SK-N-SH (cell line): ENCODE measurements at regions not wholly inside any gene's neighbourhood (a gene's known extent, or its start where the extent isn't known, plus 50 kb on each side); places are given as distances from the start of the nearest gene placed in this dataset.

Experiments
- CTCF ChIA-PET: fragments of 300-600, 350-600 bp; formaldehyde crosslinking; extraction: SDS; loops from one replicate; lab custom pipeline; 2021; lab: Yijun Ruan, JAX
- POLR2A ChIA-PET: fragments of 350-600 bp; sonication (Branson Sonifier 250); formaldehyde crosslinking; extraction: SDS; loops from one replicate; lab custom pipeline; 2020; ENCODE audit warnings: antibody characterized with exemption, inconsistent platforms; lab: Yijun Ruan, JAX
- DNase-seq: peaks from one replicate; pipeline ENCODE4 v3.0.0; 2012
- H2AFZ ChIP-seq: fragments of 200-600 bp; sonication (generic); 2 replicates; pipeline ENCODE4 v1.8.1; 2016; ENCODE audit warnings: antibody characterized with exemption, mild to moderate bottlenecking, low read depth
- H3F3A ChIP-seq: fragments of 200-600 bp; sonication (generic); replicated peaks from 2 replicates; pipeline ENCODE3; 2016; ENCODE audit warnings: antibody characterized with exemption, mild to moderate bottlenecking; ENCODE audit not compliant: insufficient read depth
- H3K27ac ChIP-seq, 2 experiments: fragments of 200-500 bp in 1 of 2; fragments of 200-600 bp in 1 of 2; sonication (Bioruptor generic) in 1 of 2; sonication (generic), shearing (Covaris generic) in 1 of 2; 2 replicates each; pipeline versions ENCODE4 v1.5.1 to v1.6.1; 2014 to 2016; ENCODE audit warnings: low read depth in 2 of 2, inconsistent platforms in 1 of 2, low read length in 1 of 2, mild to moderate bottlenecking in 1 of 2, mixed read lengths in 1 of 2
- H3K27me3 ChIP-seq: fragments of 200-600 bp; sonication (generic), shearing (Covaris generic); 2 replicates; pipeline ENCODE4 v1.6.1; 2016; ENCODE audit warnings: mixed run types; ENCODE audit not compliant: insufficient read depth
- H3K36me3 ChIP-seq, 2 experiments: fragments of 200-500 bp in 1 of 2; fragments of 200-600 bp in 1 of 2; sonication (Bioruptor generic) in 1 of 2; sonication (generic) in 1 of 2; replicated peaks in 1 of 2; 2 replicates each; pipeline versions ENCODE3 to v1.5.1; 2014 to 2016; ENCODE audit warnings: low read length in 1 of 2, mild to moderate bottlenecking in 1 of 2; ENCODE audit not compliant: insufficient read depth in 2 of 2, control insufficient read depth in 1 of 2
- H3K4me1 ChIP-seq, 2 experiments: fragments of 200-500 bp in 1 of 2; fragments of 200-600 bp in 1 of 2; sonication (Bioruptor generic) in 1 of 2; sonication (generic), shearing (Covaris generic) in 1 of 2; 2 replicates each; pipeline versions ENCODE4 v1.5.1 to v1.6.1; 2014 to 2016; ENCODE audit warnings: low read depth in 1 of 2, low read length in 1 of 2, mixed run types in 1 of 2; ENCODE audit not compliant: insufficient read depth in 2 of 2, control insufficient read depth in 1 of 2
- H3K4me2 ChIP-seq: fragments of 200-600 bp; sonication (generic), shearing (Covaris generic); 2 replicates; pipeline ENCODE4 v1.6.1; 2017; ENCODE audit warnings: mixed run types
- H3K4me3 ChIP-seq, 2 experiments: fragments of 200-500 bp in 1 of 2; fragments of 200-600 bp in 1 of 2; sonication (Bioruptor generic) in 1 of 2; sonication (generic), shearing (Covaris generic) in 1 of 2; 2 replicates each; pipeline versions ENCODE4 v1.5.1 to v1.8.1; 2014 to 2016; ENCODE audit warnings: low read depth in 2 of 2, inconsistent platforms in 1 of 2, low read length in 1 of 2, mild to moderate bottlenecking in 1 of 2, mixed read lengths in 1 of 2, moderate library complexity in 1 of 2
- H3K79me2 ChIP-seq: fragments of 200-600 bp; sonication (generic); 2 replicates; pipeline ENCODE4 v1.8.1; 2017; ENCODE audit warnings: mild to moderate bottlenecking; ENCODE audit not compliant: insufficient read depth
- H3K9ac ChIP-seq: fragments of 200-600 bp; sonication (generic); 2 replicates; pipeline ENCODE4 v1.6.1; 2017; ENCODE audit warnings: mixed run types
- H3K9me2 ChIP-seq: fragments of 200-600 bp; sonication (generic); 2 replicates; pipeline ENCODE4 v1.6.1; 2017; ENCODE audit warnings: mixed run types
- H3K9me3 ChIP-seq: fragments of 200-600 bp; sonication (generic); 2 replicates; pipeline ENCODE4 v1.6.1; 2017; ENCODE audit warnings: mixed run types, mild to moderate bottlenecking, moderate library complexity
- H4K20me1 ChIP-seq: fragments of 200-600 bp; sonication (generic); 2 replicates; pipeline ENCODE4 v1.6.1; 2017; ENCODE audit warnings: mild to moderate bottlenecking, mixed run types; ENCODE audit not compliant: insufficient read depth
- CHD2 ChIP-seq: fragments of 150-350 bp; IDR thresholded peaks from 2 replicates; pipeline ENCODE4 v1.6.1; 2018; ENCODE audit warnings: low read length; ENCODE audit not compliant: partially characterized antibody
- ELF1 ChIP-seq: IDR thresholded peaks from 2 replicates; pipeline ENCODE4 v1.4.0; 2012
- EP300 ChIP-seq, 2 experiments: IDR thresholded peaks; 2 replicates each; pipeline versions ENCODE4 v1.4.0 to v1.6.1; 2012; ENCODE audit warnings: borderline replicate concordance in 1 of 2, low read depth in 1 of 2, low read length in 1 of 2
- EZH2phosphoT487 ChIP-seq: fragments of 200-600 bp; sonication (generic); IDR thresholded peaks from 2 replicates; pipeline ENCODE4 v1.6.1; 2017; ENCODE audit warnings: low read depth, mixed run types, mild to moderate bottlenecking, antibody characterized with exemption, moderate library complexity, borderline replicate concordance
- GABPA ChIP-seq: IDR thresholded peaks from 2 replicates; pipeline ENCODE4 v1.4.0; 2012; ENCODE audit warnings: low read depth, mild to moderate bottlenecking
- IRF3 ChIP-seq: fragments of 150-350 bp; IDR thresholded peaks from 2 replicates; pipeline ENCODE4 v1.6.1; 2016; ENCODE audit warnings: mild to moderate bottlenecking, low read depth, low read length
- JUND ChIP-seq: IDR thresholded peaks from 2 replicates; pipeline ENCODE4 v1.4.0; 2012
- MAX ChIP-seq: IDR thresholded peaks from 2 replicates; pipeline ENCODE4 v1.4.0; 2012; ENCODE audit warnings: low read depth
- MXI1 ChIP-seq: IDR thresholded peaks from 2 replicates; pipeline ENCODE4 v1.6.1; 2012; ENCODE audit warnings: mild to moderate bottlenecking, low read depth, low read length, improper control_type of control experiment
- NFIC ChIP-seq: IDR thresholded peaks from 2 replicates; pipeline ENCODE4 v1.4.0; 2012; ENCODE audit warnings: borderline replicate concordance
- NRF1 ChIP-seq: IDR thresholded peaks from 2 replicates; pipeline ENCODE4 v1.6.1; 2012; ENCODE audit warnings: low read depth, mild to moderate bottlenecking, low read length
- PBX3 ChIP-seq: IDR thresholded peaks from 2 replicates; pipeline ENCODE4; 2012
- REST ChIP-seq: IDR thresholded peaks from 2 replicates; pipeline ENCODE4 v1.6.1; 2012; ENCODE audit warnings: mild to moderate bottlenecking, low read depth, low read length, moderate library complexity
- SIN3A ChIP-seq: IDR thresholded peaks from 2 replicates; pipeline ENCODE4 v1.6.1; 2012; ENCODE audit warnings: low read depth, mild to moderate bottlenecking, low read length, moderate library complexity, borderline replicate concordance
- TAF1 ChIP-seq: IDR thresholded peaks from 2 replicates; pipeline ENCODE4 v1.6.1; 2012; ENCODE audit warnings: low read depth, mild to moderate bottlenecking, low read length, moderate library complexity, borderline replicate concordance
- TCF12 ChIP-seq: IDR thresholded peaks from 2 replicates; pipeline ENCODE4 v1.4.0; 2012
- TEAD4 ChIP-seq: IDR thresholded peaks from 2 replicates; pipeline ENCODE4 v1.4.0; 2012; ENCODE audit warnings: mild to moderate bottlenecking, borderline replicate concordance; ENCODE audit not compliant: insufficient read depth
- ZBTB33 ChIP-seq: IDR thresholded peaks from 2 replicates; pipeline ENCODE4 v1.4.0; 2012; ENCODE audit warnings: low read depth, borderline replicate concordance
- WGBS: methylation state at CpG from one replicate; pipeline ENCODE4 v1.1.6; 2017; ENCODE audit warnings: low lambda C conversion rate; 5-methylcytosine and 5-hydroxymethylcytosine counted together

GRCh38 chr7:109984729-109985128, 1106.2 kb upstream of the LRRN3 start:
- no peak overlapping the region for H3K4me2 ChIP-seq
- H4K20me1 ChIP-seq: no peaks in the 10 kb centered on the region
- TF ChIP-seq SIN3A (no peak), MAX (no peak), MXI1 (no peak), EP300 (IDR thresholded peaks at IDR 0.05; ENCODE audit: borderline replicate concordance in 1 of 2, low read depth in 1 of 2, low read length in 1 of 2) (no peak), JUND (no peak), IRF3 (no peak), NRF1 (no peak), NFIC (no peak), TEAD4 (no peak), GABPA (no peak), CHD2 (no peak), REST (no peak), PBX3 (no peak), TAF1 (no peak), EZH2phosphoT487 (no peak), ELF1 (no peak), TCF12 (no peak), ZBTB33 (no peak)
- POLR2A ChIA-PET: no interaction called here
- no peak for DNase-seq
- peaks cover 0 to 2% of the 10 kb centered on the region in 2 experiments for H3K36me3 ChIP-seq
- H3K9me2 ChIP-seq: no peaks in the 10 kb centered on the region; the same call in 1 of the 2 replicates
- CTCF ChIA-PET: no interaction called here
- H3K4me3 ChIP-seq: no peak overlapping the region
- H3K27ac ChIP-seq: no peak overlapping the region
- WGBS: 29% methylated on average over 5 of the region's 5 CpGs
- H3K4me1 ChIP-seq: peaks cover 0 to 7% of the 10 kb centered on the region in 2 experiments; a peak in 1 of 4 replicates
- H3K9ac ChIP-seq: no peak overlapping the region
- no peaks in the 10 kb centered on the region for H3F3A ChIP-seq
- no peak overlapping the region for H2AFZ ChIP-seq
- no peaks in the 10 kb centered on the region for H3K27me3 ChIP-seq
- peaks cover 8% of the 10 kb centered on the region; the same call in 1 of the 2 replicates for H3K9me3 ChIP-seq
- no peaks in the 10 kb centered on the region for H3K79me2 ChIP-seq
